Activated CD8-positive, alpha-beta T cell treated with anti-CD3 and anti-CD28 coated beads for 36 hours (primary cell): ENCODE measurements at regions not wholly inside any gene's neighbourhood (a gene's known extent, or its start where the extent isn't known, plus 50 kb on each side); places are given as distances from the start of the nearest gene placed in this dataset.
"Not testable (repeated sequence)": the region's sequence is repeated elsewhere in the genome, so short reads cannot be mapped to it uniquely, and the experiment has no call there.

Experiments used
- ATAC-seq: fragments of 200-7000 bp; cut with Tn5 transposase; one replicate; pipeline ENCODE4 v1.10.0; 2021; ENCODE audit warnings: mild to moderate bottlenecking, moderate library complexity
- CTCF ChIA-PET: fragments of 350-600 bp; sonication (Branson Sonifier 250); formaldehyde crosslinking; loops from one replicate; lab custom pipeline; 2021; ENCODE audit warnings: antibody characterized with exemption; lab: Charles Lee
- POLR2A ChIA-PET: fragments of 350-600 bp; sonication (Branson Sonifier 250); formaldehyde crosslinking; loops from one replicate; lab custom pipeline; 2021; ENCODE audit warnings: antibody characterized with exemption; lab: Charles Lee
- DNase-seq: peaks from one replicate; pipeline ENCODE4 v3.0.0-alpha.2; 2020
- H3K27ac Mint-ChIP-seq: one replicate; pipeline ENCODE4 v1.8.0; 2021; ENCODE audit warnings: mild to moderate bottlenecking, mixed read lengths
- H3K27me3 Mint-ChIP-seq: one replicate; pipeline ENCODE4 v1.8.0; 2021; ENCODE audit warnings: mixed read lengths
- H3K36me3 Mint-ChIP-seq: one replicate; pipeline ENCODE4 v1.8.0; 2021; ENCODE audit warnings: low read depth, mixed read lengths
- H3K4me1 Mint-ChIP-seq: one replicate; pipeline ENCODE4 v1.8.0; 2021; ENCODE audit warnings: low read depth, mixed read lengths
- H3K4me3 Mint-ChIP-seq: one replicate; pipeline ENCODE4 v1.8.0; 2021; ENCODE audit warnings: mild to moderate bottlenecking, moderate library complexity, mixed read lengths
- H3K9me3 Mint-ChIP-seq: one replicate; pipeline ENCODE4 v1.8.0; 2021; ENCODE audit warnings: mixed read lengths
- CTCF ChIP-seq: fragments of 200-600 bp; IDR thresholded peaks from one replicate; pipeline ENCODE4 v1.8.0; 2022; ENCODE audit warnings: antibody characterized with exemption, mild to moderate bottlenecking
- intact Hi-C: fragments of 100-400 bp; cut with micrococcal nuclease; formaldehyde crosslinking; loops from one replicate; pipeline ENCODE4 v1.10.0; 2022

- DNase-seq (no peak), ATAC-seq (no peak)
- no peak for TF ChIP-seq CTCF
- POLR2A ChIA-PET, result no interaction called here
- intact Hi-C loops, result no loop called here
- Mint-ChIP-seq H3K36me3 (no peaks in the 10 kb centered on the region), H3K4me1 (no peaks in the 10 kb centered on the region), H3K4me3 (no peak overlapping the region), H3K27me3 (no peaks in the 10 kb centered on the region), H3K9me3 (peaks cover 6% of the 10 kb centered on the region), H3K27ac (no peak overlapping the region)
- CTCF ChIA-PET, result no interaction called here
These were observed 120.4 kb upstream of the PDE7B start for GRCh38 chr6:135731116-135731515.

- H3K4me1 Mint-ChIP-seq, POLR2A ChIA-PET, ATAC-seq, H3K36me3 Mint-ChIP-seq, intact Hi-C loops, H3K9me3 Mint-ChIP-seq, H3K4me3 Mint-ChIP-seq, H3K27ac Mint-ChIP-seq, H3K27me3 Mint-ChIP-seq, DNase-seq: not testable (repeated sequence)
- CTCF ChIA-PET, result interaction anchor here (1.2 kb wide), 1 partner anchor 174 kb away, joined by 4 read pairs; no protein-coding TSS in a partner anchor
These were observed 115.2 kb upstream of the PDE7B start for GRCh38 chr6:135736351-135736750.

GRCh38 chr6:135738636-135739035 is 112.9 kb upstream of the PDE7B start:
- Mint-ChIP-seq H3K36me3 (no peaks in the 10 kb centered on the region), H3K4me3 (no peak overlapping the region), H3K9me3 (peaks cover 2% of the 10 kb centered on the region), H3K27me3 (no peaks in the 10 kb centered on the region), H3K27ac (no peak overlapping the region), H3K4me1 (peaks cover 4% of the 10 kb centered on the region)
- DNase-seq, result no peak
- ATAC-seq, result no peak
- CTCF ChIA-PET, result interaction anchor here (1.2 to 1.3 kb wide), 2 partner anchors 16 to 121 kb away, joined by 3 to 4 read pairs; no protein-coding TSS in a partner anchor
- POLR2A ChIA-PET, result no interaction called here
- no peak for TF ChIP-seq CTCF
- intact Hi-C loops, result no loop called here

GRCh38 chr6:135739288-135739687 is 112.2 kb upstream of the PDE7B start:
- intact Hi-C loops, result no loop called here
- H3K9me3 Mint-ChIP-seq, result peaks cover 2% of the 10 kb centered on the region
- no peaks in the 10 kb centered on the region for H3K36me3 Mint-ChIP-seq
- ChIA-PET CTCF (no interaction called here), POLR2A (no interaction called here)
- H3K27ac Mint-ChIP-seq, result no peak overlapping the region
- no peak overlapping the region for H3K4me3 Mint-ChIP-seq
- H3K27me3 Mint-ChIP-seq, result no peaks in the 10 kb centered on the region
- no peak for TF ChIP-seq CTCF
- no peak for DNase-seq
- peaks cover 4% of the 10 kb centered on the region for H3K4me1 Mint-ChIP-seq
- no peak for ATAC-seq

- Mint-ChIP-seq H3K27ac (no peak overlapping the region), H3K36me3 (no peaks in the 10 kb centered on the region), H3K27me3 (peaks cover 2% of the 10 kb centered on the region), H3K4me3 (no peak overlapping the region), H3K9me3 (peaks cover 2% of the 10 kb centered on the region), H3K4me1 (peaks cover 4% of the 10 kb centered on the region)
- DNase-seq, result no peak
- intact Hi-C loops, result no loop called here
- no peak for ATAC-seq
- ChIA-PET CTCF (interaction anchor here (1.0 to 1.1 kb wide), 2 partner anchors 14 to 18 kb away, joined by 3 read pairs; no protein-coding TSS in a partner anchor), POLR2A (no interaction called here)
- no peak for TF ChIP-seq CTCF
These were observed 110.9 kb upstream of the PDE7B start for GRCh38 chr6:135740580-135740979.

GRCh38 chr6:135743476-135743875 is 108.0 kb upstream of the PDE7B start:
- ChIA-PET POLR2A (no interaction called here), CTCF (interaction anchor here (1.6 kb wide), 1 partner anchor 16 kb away, joined by 4 read pairs; no protein-coding TSS in a partner anchor)
- no peaks in the 10 kb centered on the region for H3K36me3 Mint-ChIP-seq
- intact Hi-C loops, result no loop called here
- no peak for ATAC-seq
- no peak for TF ChIP-seq CTCF
- peaks cover 4% of the 10 kb centered on the region for H3K4me1 Mint-ChIP-seq
- peaks cover 4% of the 10 kb centered on the region for H3K27me3 Mint-ChIP-seq
- DNase-seq, result no peak
- no peak overlapping the region for H3K4me3 Mint-ChIP-seq
- H3K9me3 Mint-ChIP-seq, result no peaks in the 10 kb centered on the region
- H3K27ac Mint-ChIP-seq, result no peak overlapping the region
